ENCODE measurements at regions not wholly inside any gene's neighbourhood (a gene's known extent, or its start where the extent isn't known, plus 50 kb on each side); places are given as distances from the start of the nearest gene placed in this dataset.

- Histone ChIP-seq H3K27ac (no peak overlapping the region), H3K4me3 (no peak overlapping the region), H3K36me3 (no peaks in the 10 kb centered on the region), H3K9me3 (no peaks in the 10 kb centered on the region), H3K27me3 (no peaks in the 10 kb centered on the region), H3K4me1 (no peaks in the 10 kb centered on the region)
- no peak for DNase-seq
- intact Hi-C loops (cut with DNase I), result no loop called here
- 65 to 74% methylated on average over 1 of the region's 1 CpG for WGBS, 2 donors
- no peak for FAIRE-seq
- no peak for TF ChIP-seq CTCF (IDR thresholded peaks at IDR 0.05)
- no peak for ATAC-seq
These were observed 160.6 kb upstream of the CDH20 start for GRCh38 chr18:61172624-61173023.

GRCh38 chr18:61173554-61173953 lies 159.7 kb upstream of the CDH20 start:
- H3K27me3 ChIP-seq, result no peaks in the 10 kb centered on the region
- no peak for TF ChIP-seq CTCF (IDR thresholded peaks at IDR 0.05)
- no peak overlapping the region for H3K27ac ChIP-seq
- intact Hi-C loops (cut with DNase I), result no loop called here
- FAIRE-seq, result no peak
- no peaks in the 10 kb centered on the region for H3K36me3 ChIP-seq
- no peak for ATAC-seq
- H3K4me3 ChIP-seq, result no peak overlapping the region
- H3K9me3 ChIP-seq, result no peaks in the 10 kb centered on the region
- 31 to 45% methylated on average over 6 of the region's 6 CpGs for WGBS, 2 donors
- DNase-seq, result no peak
- no peaks in the 10 kb centered on the region for H3K4me1 ChIP-seq

- ATAC-seq (no peak), DNase-seq (no peak), FAIRE-seq (no peak)
- intact Hi-C loops (cut with DNase I), result no loop called here
- H3K27me3 ChIP-seq, result no peaks in the 10 kb centered on the region
- no peak for TF ChIP-seq CTCF (IDR thresholded peaks at IDR 0.05)
- H3K9me3 ChIP-seq, result no peaks in the 10 kb centered on the region
- no peaks in the 10 kb centered on the region for H3K4me1 ChIP-seq
- H3K4me3 ChIP-seq, result no peak overlapping the region
- H3K27ac ChIP-seq, result no peak overlapping the region
- H3K36me3 ChIP-seq, result no peaks in the 10 kb centered on the region
These were observed 149.4 kb upstream of the CDH20 start for GRCh38 chr18:61183798-61184197.

- Histone ChIP-seq H3K4me3 (no peak overlapping the region), H3K27ac (no peak overlapping the region), H3K36me3 (no peaks in the 10 kb centered on the region), H3K27me3 (no peaks in the 10 kb centered on the region), H3K4me1 (no peaks in the 10 kb centered on the region), H3K9me3 (no peaks in the 10 kb centered on the region)
- no peak for TF ChIP-seq CTCF (IDR thresholded peaks at IDR 0.05)
- 72 to 77% methylated on average over 3 of the region's 3 CpGs for WGBS, 2 donors
- intact Hi-C loops (cut with DNase I), result no loop called here
- no peak for DNase-seq
- no peak for ATAC-seq
- no peak for FAIRE-seq
These were observed 145.3 kb upstream of the CDH20 start for GRCh38 chr18:61187971-61188370.

- no peak for ATAC-seq
- Histone ChIP-seq H3K27me3 (no peaks in the 10 kb centered on the region), H3K4me1 (no peaks in the 10 kb centered on the region), H3K9me3 (no peaks in the 10 kb centered on the region), H3K36me3 (no peaks in the 10 kb centered on the region), H3K27ac (no peak overlapping the region), H3K4me3 (no peak overlapping the region)
- 45 to 55% methylated on average over 3 of the region's 3 CpGs for WGBS, 2 donors
- no peak for TF ChIP-seq CTCF (IDR thresholded peaks at IDR 0.05)
- no peak for DNase-seq
- intact Hi-C loops (cut with DNase I), result no loop called here
- FAIRE-seq, result no peak
These were observed 143.9 kb upstream of the CDH20 start for GRCh38 chr18:61189376-61189775.
